NCI-H69 (cell line): ENCODE measurements at regions not wholly inside any gene's neighbourhood (a gene's known extent, or its start where the extent isn't known, plus 50 kb on each side); places are given as distances from the start of the nearest gene placed in this dataset.
"Not testable (repeated sequence)": the region's sequence is repeated elsewhere in the genome, so short reads cannot be mapped to it uniquely, and the experiment has no call there.

Experiments
- DNase-seq: peaks from one replicate; lab custom pipeline; 2025; lab: John Stamatoyannopoulos, UW

DNA sequence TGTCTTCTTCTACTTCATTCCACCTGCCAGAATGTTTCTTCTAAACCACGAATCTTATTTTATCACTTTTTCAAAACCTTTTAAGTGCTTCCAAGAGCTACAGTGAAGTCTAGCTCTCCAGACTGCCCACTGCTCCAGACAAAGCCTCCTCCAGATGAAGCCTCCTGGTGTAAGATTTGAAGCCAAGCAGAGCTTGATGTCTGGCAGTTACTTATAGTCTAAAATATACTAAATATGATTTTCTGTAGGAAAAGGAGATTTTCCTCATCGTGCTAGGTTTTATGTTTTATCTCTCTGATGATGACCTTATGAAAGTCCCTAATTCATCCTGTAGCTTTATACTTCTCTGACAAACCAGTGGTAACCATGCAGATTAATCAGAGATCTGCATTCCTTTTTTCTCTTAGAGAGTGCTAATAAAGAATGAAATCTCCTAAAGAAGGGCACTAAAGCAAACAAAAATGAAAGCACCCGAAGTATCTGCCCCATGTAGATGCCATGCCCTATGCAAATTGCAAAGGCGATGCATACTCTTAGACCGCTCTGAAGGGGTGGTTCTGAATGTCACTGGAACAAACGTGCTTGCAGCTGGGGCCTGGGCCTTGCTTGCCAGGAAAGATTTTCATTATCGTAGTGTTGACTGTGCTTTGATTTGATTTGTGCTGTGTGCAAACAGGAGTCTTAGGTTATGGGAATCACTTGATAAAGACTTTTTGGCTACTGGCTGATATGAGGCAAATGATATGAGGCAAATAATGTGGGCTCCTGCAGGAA, 314.2 kb downstream of the PID1 start:
- DNase-seq, result no peak

DNA sequence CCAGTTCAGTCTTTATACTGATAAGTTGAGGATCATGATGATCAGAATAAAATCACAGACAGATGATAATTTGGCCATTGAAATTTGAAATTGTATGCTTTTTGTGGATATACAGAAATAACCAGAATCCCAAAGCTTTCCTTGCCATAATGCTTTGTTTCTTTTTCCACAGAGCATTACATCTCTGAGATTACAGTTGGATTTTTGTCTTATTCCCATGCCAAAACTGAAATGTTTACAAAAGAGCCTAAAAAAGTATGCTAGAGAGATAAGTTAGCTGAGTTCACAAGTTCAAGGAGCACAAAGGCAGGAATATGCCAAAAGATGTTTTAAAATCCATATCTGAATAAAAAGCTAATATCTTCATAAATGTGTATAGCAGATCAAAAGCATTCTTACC, 321.3 kb downstream of the PID1 start:
- no peak for DNase-seq

DNA sequence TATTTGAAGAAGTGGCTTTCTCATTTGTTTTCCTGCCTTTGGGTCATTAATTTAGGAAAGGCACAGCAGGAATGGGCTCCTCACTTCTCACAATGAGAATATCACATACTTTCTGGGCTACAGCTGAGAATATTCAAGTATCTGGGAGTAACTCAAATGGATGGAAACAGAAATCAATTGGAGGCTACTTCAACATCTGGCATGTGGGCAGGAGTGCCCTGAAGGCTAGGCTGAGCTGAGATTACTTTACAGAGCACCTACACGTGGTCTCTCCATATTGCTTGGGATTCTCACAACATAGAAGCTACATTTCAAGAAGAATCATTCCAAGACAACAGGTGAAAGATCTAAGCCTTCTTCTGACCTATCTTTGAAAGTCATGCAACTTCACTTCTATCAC, 325.4 kb downstream of the PID1 start:
- DNase-seq, result no peak

DNA sequence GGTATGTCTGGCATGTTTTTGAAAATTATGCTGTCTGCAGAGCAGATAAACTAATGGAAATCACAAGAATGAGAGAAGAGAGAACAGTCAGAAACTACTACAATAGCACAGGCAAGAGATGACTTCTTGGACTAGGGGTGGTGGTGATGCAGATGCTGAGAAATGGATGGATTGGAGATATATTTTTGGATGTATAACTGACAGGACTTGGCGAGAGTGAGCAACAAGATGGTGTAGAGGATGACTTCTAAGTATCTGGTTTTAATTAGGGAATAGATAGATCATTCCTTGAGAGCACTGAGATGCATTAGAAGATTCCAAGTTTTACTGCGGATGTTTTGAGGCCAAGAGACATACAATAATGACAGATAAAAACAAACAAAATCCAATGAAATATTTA, 328.2 kb downstream of the PID1 start:
- no peak for DNase-seq

DNA sequence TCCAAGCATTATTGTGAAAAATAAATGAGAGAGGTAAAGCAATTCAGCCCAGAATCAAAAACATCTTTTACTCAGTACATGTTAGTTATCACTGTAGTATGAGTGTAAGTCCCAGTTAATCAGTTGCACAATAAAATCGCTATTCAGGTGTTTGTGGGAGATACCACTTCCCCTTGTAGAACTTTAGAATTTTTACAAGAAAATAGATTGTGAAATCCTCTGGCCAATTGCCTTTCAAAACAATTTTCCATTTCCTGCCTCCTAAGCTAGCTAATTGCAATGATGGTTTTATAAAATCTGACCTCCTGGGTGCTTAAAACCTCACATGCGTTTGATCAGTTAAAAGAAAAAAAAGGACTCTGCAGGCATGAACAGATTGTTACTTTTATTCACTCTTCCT, 332.5 kb downstream of the PID1 start:
- DNase-seq, result no peak

DNA sequence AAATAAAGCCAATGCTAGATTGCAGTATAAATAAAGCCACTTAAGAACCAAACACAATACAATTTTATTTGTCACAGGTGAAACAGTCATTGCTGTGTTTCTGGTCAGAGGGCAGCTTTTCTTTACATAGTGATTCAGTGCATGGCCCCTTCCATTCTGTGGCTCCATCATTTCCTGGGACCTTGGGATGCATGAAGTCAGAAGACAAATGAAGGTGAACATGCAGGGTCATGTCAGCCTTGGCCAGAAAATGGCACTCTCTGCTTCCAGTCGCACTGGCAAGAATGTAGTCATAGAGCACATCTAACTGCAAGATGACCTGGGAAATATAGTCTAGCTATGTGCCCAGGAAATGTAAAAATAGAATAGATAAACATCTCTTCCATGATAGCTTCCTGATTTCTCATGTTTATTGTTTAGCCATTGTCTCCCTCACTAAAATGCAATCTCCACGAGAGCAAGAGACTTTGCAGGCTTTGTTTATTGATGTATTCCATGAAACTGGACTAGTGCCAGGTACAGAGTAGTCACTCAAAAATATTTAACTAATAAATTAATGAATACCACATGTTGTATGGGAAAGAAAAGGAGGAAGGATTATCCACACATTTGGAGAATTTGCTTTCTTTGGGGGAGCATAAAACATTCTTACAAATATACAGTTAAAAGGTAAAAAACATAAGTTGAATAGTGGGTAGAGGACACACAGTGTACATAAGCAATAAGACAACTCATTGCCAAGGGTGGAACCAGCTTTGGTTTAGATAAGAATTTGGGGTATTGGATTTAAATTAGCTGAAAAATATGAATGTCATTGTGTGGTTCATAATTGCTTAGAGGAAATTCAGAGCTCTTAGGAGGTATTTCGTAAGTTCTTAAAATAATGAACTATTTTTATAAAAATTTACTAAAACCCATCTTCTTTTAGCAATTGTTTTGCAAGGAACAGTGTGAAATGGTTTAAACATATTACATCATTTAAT, 343.8 kb downstream of the PID1 start:
- DNase-seq, result no peak

DNA sequence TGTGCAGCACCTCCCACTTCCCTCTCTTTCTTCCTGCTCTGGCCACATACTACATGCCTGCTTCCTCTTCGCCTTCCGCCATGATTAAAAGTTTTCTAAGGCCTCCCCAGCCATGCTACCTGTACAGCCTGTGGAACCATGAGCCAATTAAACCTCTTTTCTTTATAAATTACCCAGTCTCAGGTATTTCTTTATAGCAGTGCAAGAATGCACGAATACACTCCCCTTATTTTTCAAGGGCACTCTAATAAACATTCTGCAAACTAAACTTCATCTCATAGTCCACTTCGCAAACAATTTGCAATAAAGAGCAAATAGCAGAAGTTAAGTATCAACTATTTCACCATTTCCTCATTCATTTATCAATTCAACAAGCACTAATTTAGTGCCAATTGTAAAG, 351.3 kb downstream of the PID1 start:
- DNase-seq, result no peak

DNA sequence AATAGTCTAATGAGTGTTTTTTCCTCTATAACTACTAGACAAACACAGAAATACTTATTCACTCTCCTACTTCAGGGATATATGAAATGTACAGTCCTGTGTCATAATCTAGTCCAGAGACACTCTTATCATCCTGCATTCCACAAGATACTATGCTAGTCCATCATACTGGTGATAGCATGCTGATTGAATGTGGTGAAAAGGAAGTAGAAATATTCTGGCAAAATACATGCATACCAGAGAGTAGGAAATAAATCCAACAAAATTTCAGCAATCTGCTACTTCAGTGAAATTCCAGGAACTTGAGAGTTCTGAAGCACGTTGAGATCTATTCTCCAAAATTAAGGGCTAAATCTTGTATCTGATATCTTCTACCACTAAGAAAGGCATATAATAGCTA, 353.9 kb downstream of the PID1 start:
- no peak for DNase-seq

DNA sequence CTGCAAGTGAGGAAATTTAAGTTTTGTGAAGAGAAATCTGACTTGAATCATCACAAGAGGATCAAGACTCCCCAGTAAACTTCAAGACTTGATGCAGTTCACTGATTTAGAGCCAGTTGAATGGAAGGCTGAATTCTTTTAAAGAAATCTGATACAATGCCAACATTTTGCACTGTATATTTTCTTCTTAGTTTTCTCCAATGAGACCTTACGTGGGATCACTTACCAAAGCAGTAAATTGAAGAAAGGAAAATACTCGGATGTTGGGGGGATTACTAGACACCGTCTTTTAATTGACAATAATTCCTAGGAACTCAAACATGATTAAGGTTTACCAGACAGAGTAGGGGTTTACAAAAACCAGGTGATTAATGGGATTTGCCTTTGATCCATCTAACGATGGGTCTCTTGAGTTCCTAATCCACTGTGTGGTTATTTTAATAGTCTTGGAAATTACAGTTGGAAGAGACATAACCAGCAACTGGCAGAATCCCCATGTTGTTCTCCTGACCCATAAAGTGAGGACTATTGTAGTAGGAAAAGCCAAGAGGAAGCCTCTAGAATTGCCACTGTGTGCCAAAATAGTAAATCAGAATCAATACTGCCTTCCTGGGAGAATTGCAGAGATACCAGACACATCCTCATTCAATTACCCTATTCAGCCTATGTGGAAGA, 354.5 kb downstream of the PID1 start:
- DNase-seq, result no peak

DNA sequence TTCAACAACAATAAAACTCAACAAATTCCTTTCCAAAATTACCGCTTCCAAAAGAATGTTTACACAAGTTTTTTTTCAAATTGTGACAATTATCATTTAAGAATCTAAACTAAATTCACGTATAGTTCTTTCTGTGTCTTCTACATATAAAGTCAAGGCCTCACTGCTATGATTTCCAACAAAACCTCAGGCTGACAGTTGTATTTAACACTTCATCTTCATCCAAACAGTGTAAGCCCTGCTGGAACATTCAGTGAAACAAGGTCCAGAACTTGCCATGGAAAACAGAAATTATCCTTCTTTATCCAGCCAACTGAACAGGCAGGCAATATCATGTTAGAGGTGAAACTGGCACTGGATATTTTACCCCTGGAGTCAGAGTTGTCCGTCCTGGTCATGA, 357.9 kb downstream of the PID1 start:
- no peak for DNase-seq

DNA sequence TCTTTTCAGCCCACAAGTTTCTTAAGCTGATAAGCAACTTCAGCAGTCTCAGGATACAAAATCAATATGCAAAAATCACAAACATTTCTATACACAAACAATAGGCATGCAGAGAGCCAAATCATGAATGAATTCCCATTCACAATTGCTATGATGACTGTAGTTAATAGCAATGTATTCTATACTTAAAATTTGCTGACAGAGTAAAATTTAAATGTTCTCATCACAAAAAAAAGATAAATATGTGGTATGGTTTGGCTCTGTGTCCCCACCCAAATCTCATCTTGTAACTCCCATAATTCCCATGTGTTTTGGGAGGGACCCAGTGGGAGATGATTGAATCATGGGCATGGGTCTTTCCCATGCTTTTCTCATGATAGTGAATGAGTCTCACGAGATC, 360.2 kb downstream of the PID1 start:
- DNase-seq, result not testable (repeated sequence)

DNA sequence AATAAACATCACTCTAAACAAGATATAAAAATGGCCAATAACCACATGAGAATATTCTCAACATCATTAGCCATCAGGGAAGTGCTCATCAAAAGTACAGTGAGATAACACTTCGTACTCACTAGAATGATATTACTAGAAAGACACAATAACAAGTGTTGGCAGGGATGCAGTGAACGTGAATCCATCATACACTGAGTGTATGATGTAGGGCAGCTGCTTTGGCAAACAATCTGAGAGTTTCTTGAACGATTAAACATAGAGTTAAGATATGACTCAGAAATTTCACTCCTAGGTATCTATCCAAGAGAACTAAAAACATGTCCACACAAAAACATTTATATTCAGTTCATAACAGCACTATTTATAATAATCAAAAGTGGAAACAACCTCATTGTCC, 368.9 kb downstream of the PID1 start:
- DNase-seq, result no peak

DNA sequence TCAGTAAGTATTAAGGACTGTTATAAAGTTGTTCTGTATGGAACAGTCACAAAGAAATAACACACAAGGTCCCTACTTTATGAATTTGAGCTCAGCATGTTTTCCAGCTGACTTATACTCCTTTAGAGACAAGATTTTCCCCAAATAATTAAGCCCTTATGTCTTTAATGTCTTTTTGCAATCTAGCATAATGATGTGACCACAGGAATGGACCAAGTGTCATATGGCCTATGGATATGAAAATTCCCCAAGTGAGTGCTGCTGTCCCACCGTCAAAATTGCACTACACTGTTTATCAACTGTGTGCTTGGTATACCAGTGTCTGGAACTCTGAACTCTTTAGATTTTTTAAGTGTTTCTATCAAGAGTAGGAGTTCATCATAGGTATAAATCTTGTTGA, 369.6 kb downstream of the PID1 start:
- DNase-seq, result no peak

DNA sequence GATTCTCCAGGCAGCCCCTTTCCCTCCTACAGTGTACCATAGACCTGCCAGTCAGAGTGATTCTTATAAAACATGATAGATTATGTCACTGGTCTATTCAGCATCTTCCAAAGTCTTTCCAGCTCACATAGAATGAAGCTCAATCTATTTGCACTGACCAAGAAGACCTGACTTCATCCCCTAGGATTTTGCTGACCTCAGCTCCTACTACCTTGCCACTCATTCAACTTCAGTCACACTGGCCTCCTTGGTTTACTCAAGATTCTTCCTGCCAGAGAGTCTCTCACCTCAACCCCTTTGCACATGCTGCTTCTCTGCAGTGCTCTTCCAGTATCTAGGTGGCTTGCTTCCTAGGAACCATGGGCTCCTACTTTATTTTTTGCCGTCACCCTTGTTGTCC, 392.9 kb downstream of the PID1 start:
- no peak for DNase-seq

DNA sequence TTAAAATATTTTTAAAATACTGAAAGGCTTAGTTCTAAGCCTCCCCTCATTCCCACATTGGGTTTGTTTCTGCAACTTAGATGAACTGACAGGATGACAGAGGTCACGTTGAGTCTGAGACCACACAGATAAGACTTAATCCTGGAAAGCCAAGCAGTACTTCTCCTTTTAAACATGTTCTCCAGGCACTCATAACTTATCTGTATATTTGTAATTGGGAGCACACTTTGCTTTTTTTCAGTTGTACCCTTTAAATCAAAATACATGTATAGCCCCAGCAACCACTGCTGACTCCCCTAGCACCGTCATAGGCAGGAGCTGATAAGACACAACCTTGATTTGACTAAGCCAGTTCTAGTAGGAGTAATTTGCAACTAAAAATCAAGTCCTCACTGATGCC, 394.8 kb downstream of the PID1 start:
- no peak for DNase-seq

DNA sequence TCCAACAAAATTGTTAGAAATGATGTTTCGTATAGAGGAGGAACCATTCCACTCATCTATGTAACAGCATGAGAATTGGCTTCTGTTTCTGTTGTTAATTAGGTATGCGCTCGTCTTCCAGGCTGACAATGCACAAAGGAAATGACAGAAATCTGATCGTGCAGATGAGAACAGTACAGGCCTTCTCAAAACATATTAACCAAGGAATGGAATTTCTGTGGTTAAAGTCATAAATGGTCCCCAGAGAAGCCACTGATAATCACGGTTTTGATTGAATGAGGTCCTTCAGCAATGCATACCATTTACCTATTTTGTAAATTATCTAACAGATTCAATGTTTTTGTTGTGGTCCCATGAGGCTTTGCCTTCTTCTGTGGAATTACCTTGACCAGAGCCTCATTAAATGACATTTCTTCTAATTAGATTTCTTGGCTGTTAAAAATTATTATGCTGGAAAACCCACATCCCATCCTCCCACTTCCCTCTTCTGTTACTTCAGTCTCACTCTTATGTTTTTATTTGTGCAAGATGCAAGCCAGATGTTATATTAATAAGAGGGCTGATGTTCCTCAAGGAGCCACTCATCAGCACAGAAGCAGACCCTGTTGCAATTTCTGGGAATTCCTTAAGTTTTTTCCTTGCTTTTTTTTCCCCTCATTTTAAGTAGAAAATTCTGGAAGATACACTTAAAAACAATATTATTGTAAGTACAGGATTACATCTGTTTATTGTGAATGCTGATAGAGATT, 395.8 kb downstream of the PID1 start:
- no peak for DNase-seq

DNA sequence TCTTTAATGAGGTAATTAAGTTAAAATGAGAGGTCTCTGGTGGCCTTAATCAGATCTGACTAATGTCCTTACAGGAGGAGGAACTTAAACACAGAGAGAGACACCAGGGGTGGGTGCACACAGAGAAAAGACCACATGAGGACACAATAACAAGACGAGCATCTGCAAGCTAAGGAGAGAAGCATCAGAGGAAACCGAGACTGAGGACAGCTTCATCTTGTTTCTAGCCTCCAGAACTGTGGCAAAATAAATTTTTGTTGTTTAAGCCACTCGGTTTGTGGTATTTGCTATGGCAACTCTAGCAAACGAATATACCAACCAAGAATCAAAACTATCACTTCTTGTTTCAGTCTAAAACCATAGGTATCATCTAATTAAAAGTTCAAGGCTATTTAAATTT, 400.1 kb downstream of the PID1 start:
- DNase-seq, result no peak

DNA sequence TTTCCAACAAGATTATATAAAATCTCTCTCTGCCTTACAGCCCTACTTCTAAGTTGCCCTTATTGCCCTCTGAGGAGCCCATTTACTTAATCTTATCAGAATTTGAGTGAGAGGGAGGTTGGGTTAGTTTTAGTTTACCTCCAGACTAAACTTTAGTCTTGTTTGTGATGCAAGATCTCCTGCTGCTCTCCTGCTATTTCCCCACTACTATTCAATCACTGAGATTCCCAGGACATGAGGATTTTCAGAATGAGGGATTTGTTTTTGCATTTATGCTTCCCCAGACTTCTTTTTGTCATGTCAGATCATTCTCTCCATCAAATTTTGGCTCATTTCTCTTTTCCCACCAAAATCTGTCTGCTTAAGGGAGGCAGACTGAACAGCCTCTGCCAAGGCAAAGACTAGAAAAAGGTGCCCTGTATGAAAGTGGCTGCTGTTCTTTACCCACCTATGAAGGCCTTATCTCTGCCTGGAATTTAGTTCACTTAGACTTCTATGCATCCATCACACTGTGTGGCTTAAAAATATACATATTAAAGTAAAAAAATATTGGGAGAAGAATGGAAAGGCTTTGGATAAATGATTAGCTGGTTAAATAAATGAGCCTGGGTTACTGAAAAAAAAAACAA, 401.3 kb downstream of the PID1 start:
- DNase-seq, result no peak

DNA sequence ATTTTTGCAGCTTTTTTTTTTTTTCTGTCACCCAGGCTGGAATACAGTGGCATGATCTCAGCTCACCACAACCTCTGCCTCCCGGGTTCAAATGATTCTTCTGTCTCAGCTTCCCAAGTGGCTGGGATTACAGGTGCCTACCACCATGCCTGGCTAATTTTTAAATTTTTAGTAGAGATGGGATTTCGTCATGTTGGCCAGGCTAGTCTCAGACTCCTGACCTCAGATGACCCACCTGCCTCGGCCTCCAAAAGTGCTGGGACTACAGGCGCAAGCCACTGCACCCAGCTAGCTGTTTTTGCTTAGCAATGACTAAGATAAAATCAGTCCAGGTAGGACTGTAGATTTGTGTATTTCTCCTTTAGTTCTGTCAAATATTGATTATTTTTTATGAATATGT, 403.7 kb downstream of the PID1 start:
- no peak for DNase-seq

DNA sequence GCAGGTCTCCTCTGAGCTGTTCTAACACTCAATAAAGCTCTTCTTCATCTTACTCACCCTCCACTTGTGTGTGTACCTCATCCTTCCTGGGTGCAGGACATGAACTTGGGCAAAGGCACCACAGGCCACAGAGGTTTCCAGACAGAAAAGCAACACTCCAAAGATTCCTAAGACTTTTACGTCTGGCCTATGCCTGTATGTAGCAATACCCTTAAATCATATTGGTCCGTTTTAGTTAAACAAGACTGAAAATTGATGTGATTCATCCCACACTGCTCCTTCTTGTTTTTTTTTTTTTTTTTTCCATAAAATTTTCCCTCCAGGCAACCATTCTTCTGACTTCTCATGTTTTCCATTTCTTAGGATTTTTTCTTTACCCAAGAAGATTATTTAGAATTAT, 404.3 kb downstream of the PID1 start:
- no peak for DNase-seq

DNA sequence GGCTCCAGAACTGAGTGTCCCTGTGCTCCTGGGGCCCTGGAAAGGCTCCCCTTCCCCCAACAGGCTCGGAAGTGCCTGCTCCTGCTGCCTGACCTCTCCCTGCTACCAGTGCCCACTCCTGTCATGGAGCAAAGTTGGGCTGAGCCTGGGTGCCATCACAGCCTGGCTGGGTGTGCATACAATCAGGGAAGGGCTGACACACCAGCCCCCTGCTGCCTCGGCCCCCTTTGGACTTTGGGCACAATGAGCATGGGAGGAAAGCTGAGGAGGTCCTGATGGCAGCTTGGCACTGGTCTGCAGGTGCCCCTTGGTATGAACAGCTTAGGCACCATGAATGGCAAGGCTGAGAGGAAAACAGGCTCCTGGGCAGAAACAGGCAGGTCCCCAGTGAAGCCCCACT, 405.0 kb downstream of the PID1 start:
- no peak for DNase-seq

DNA sequence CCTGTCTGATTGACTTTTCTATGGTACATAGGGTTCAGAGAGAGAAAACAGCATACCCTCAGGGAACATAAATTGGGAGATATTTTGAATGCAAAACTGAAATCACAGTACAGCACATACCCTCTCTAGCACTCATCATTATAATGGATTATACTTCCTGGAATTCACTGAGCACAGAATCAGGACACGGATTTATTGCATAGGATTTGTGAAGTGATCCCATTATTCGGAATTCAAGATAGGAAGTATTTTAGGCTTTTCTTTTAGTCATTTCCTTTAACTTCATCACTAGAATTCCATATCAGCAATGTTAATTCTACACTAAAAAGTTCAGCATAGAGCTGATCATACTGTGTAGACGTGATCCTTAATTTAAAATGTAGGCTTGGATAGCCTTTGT, 407.0 kb downstream of the PID1 start:
- DNase-seq, result no peak
